WTC11 (cell line): ENCODE measurements at regions not wholly inside any gene's neighbourhood (a gene's known extent, or its start where the extent isn't known, plus 50 kb on each side); places are given as distances from the start of the nearest gene placed in this dataset.

Experiments used
- ATAC-seq: fragments of 200-7000 bp; cut with Tn5 transposase; 2 replicates; pipeline ENCODE4 v1.10.0; 2021; ENCODE audit warnings: mild to moderate bottlenecking, moderate library complexity
- CTCF ChIA-PET: fragments of 300-600 bp; sonication (Branson Sonifier 250); formaldehyde crosslinking; loops from one replicate; lab custom pipeline; 2021; ENCODE audit warnings: antibody characterized with exemption; lab: Charles Lee
- POLR2A ChIA-PET: fragments of 350-600 bp; sonication (Branson Sonifier 250); formaldehyde crosslinking; loops from one replicate; lab custom pipeline; 2021; ENCODE audit warnings: antibody characterized with exemption; lab: Charles Lee
- DNase-seq: peaks from one replicate; pipeline ENCODE4 v3.0.0; 2021; ENCODE audit warnings: low spot score
- H3K27ac Mint-ChIP-seq: 2 replicates; pipeline ENCODE4 v1.8.0; 2021; ENCODE audit warnings: mixed read lengths
- H3K27me3 Mint-ChIP-seq: 2 replicates; pipeline ENCODE4 v1.8.0; 2021; ENCODE audit warnings: low read depth, mild to moderate bottlenecking, moderate library complexity, mixed read lengths
- H3K36me3 Mint-ChIP-seq: 2 replicates; pipeline ENCODE4 v1.8.0; 2021; ENCODE audit warnings: mixed read lengths
- H3K4me1 Mint-ChIP-seq: 2 replicates; pipeline ENCODE4 v1.8.0; 2022; ENCODE audit warnings: mixed read lengths
- H3K4me3 Mint-ChIP-seq: 2 replicates; pipeline ENCODE4 v1.8.0; 2021; ENCODE audit warnings: mild to moderate bottlenecking, moderate library complexity, mixed read lengths
- H3K9me3 Mint-ChIP-seq: 2 replicates; pipeline ENCODE4 v1.8.0; 2021; ENCODE audit warnings: mixed read lengths
- AR ChIP-seq: fragments of 250-450 bp; sonication (Bioruptor Pico); IDR thresholded peaks from 2 replicates; pipeline ENCODE4 v1.9.0; 2021; ENCODE audit warnings: mild to moderate bottlenecking
- CREB1 ChIP-seq: sonication (generic); formaldehyde crosslinking; IDR thresholded peaks from 2 replicates; pipeline ENCODE4 v1.8.0; 2023; ENCODE audit warnings: mild to moderate bottlenecking, missing genetic modification reagents
- ELF4 ChIP-seq: sonication (generic); formaldehyde crosslinking; IDR thresholded peaks from 2 replicates; pipeline ENCODE4 v1.8.1; 2022; ENCODE audit warnings: low read depth, mild to moderate bottlenecking, moderate library complexity, missing genetic modification reagents
- ERG ChIP-seq: fragments of 250-450 bp; sonication (Bioruptor Pico); IDR thresholded peaks from 2 replicates; pipeline ENCODE4 v1.8.0; 2021; ENCODE audit warnings: mild to moderate bottlenecking
- ESRRA ChIP-seq: sonication (generic); formaldehyde crosslinking; IDR thresholded peaks from 2 replicates; pipeline ENCODE4 v1.8.1; 2022; ENCODE audit warnings: mild to moderate bottlenecking, missing genetic modification reagents, borderline replicate concordance
- FOXP1 ChIP-seq: sonication (generic); formaldehyde crosslinking; IDR thresholded peaks from 2 replicates; pipeline ENCODE4 v1.8.0; 2022; ENCODE audit warnings: missing genetic modification reagents, mild to moderate bottlenecking, moderate library complexity, borderline replicate concordance
- MYBL2 ChIP-seq: sonication (generic); formaldehyde crosslinking; IDR thresholded peaks from 2 replicates; pipeline ENCODE4 v1.8.1; 2023; ENCODE audit warnings: mild to moderate bottlenecking, moderate library complexity, missing genetic modification reagents
- PRRX2 ChIP-seq: fragments of 250-450 bp; sonication (Bioruptor Pico); IDR thresholded peaks from 2 replicates; pipeline ENCODE4 v1.8.0; 2021; ENCODE audit warnings: mild to moderate bottlenecking
- RORB ChIP-seq: fragments of 250-450 bp; sonication (Bioruptor Pico); IDR thresholded peaks from 2 replicates; pipeline ENCODE4 v1.9.0; 2021; ENCODE audit warnings: mild to moderate bottlenecking
- SMAD3 ChIP-seq: sonication (generic); formaldehyde crosslinking; IDR thresholded peaks from 2 replicates; pipeline ENCODE4 v1.8.0; 2022; ENCODE audit warnings: missing genetic modification reagents, mild to moderate bottlenecking, borderline replicate concordance
- SMAD4 ChIP-seq: sonication (generic); formaldehyde crosslinking; IDR thresholded peaks from 2 replicates; pipeline ENCODE4 v1.8.0; 2022; ENCODE audit warnings: mild to moderate bottlenecking, missing genetic modification reagents
- SOX15 ChIP-seq: fragments of 250-450 bp; sonication (Bioruptor Pico); IDR thresholded peaks from 2 replicates; pipeline ENCODE4 v1.9.0; 2021; ENCODE audit warnings: mild to moderate bottlenecking
- SP1 ChIP-seq: sonication (generic); formaldehyde crosslinking; conservative IDR thresholded peaks from 2 replicates; pipeline ENCODE4 v1.8.1; 2022; ENCODE audit warnings: missing genetic modification reagents
- TCF7 ChIP-seq: sonication (generic); formaldehyde crosslinking; IDR thresholded peaks from 2 replicates; pipeline ENCODE4 v1.8.0; 2022; ENCODE audit warnings: mild to moderate bottlenecking, low read depth, missing genetic modification reagents, moderate library complexity
- TEAD4 ChIP-seq: sonication (generic); formaldehyde crosslinking; IDR thresholded peaks from 2 replicates; pipeline ENCODE4 v1.8.0; 2022; ENCODE audit warnings: mild to moderate bottlenecking, missing genetic modification reagents
- ZNF138 ChIP-seq: sonication (generic); formaldehyde crosslinking; conservative IDR thresholded peaks from 2 replicates; pipeline ENCODE4 v1.8.1; 2022; ENCODE audit warnings: mild to moderate bottlenecking, moderate library complexity, missing genetic modification reagents
- ZNF232 ChIP-seq: sonication (generic); formaldehyde crosslinking; IDR thresholded peaks from 2 replicates; pipeline ENCODE4 v1.8.0; 2022; ENCODE audit warnings: mild to moderate bottlenecking, missing genetic modification reagents
- ZNF396 ChIP-seq: fragments of 250-450 bp; sonication (Bioruptor Pico); IDR thresholded peaks from 2 replicates; pipeline ENCODE4 v1.8.0; 2021; ENCODE audit warnings: mild to moderate bottlenecking, moderate library complexity, borderline replicate concordance
- ZNF416 ChIP-seq: fragments of 250-450 bp; sonication (Bioruptor Pico); IDR thresholded peaks from 2 replicates; pipeline ENCODE4 v1.9.0; 2021; ENCODE audit warnings: mild to moderate bottlenecking, inconsistent platforms
- TF ChIP-seq, protein P1 (sequence below): fragments of 250-450 bp; sonication (Bioruptor Pico); conservative IDR thresholded peaks from 2 replicates; pipeline ENCODE4 v1.9.0; 2021; ENCODE audit warnings: mild to moderate bottlenecking
- TF ChIP-seq, protein P2 (sequence below): fragments of 250-450 bp; sonication (Bioruptor Pico); IDR thresholded peaks from 2 replicates; pipeline ENCODE4 v1.9.0; 2021; ENCODE audit warnings: mild to moderate bottlenecking, borderline replicate concordance
- TF ChIP-seq, protein P3 (sequence below): sonication (generic); formaldehyde crosslinking; IDR thresholded peaks from 2 replicates; pipeline ENCODE4 v1.8.0; 2023; ENCODE audit warnings: missing genetic modification reagents, mild to moderate bottlenecking, borderline replicate concordance
- TF ChIP-seq, protein P4 (sequence below): sonication (generic); formaldehyde crosslinking; conservative IDR thresholded peaks from 2 replicates; pipeline ENCODE4 v1.8.1; 2022; ENCODE audit warnings: mild to moderate bottlenecking, missing genetic modification reagents

DNA sequence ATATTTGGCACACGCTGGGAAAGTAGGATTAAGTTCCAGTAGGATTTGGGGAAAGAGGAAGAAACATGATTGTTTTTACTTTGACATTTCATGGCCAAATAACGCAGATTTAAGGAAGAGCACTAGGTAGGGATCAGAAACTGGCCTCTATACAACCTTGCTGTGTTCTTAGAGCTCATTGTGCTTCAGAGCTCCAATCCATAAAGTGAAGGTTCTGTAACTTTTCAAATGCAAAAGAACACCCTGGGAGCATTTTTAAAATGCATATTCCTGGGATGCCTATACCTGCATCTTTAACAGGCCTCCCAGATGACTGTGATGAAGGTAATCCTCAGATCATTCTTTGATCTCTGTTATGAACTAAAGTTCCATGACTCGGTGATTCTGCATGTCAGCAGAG lies 77.1 kb downstream of the YIPF5 start:
- 0 out of 2 replicates have a peak, but pooled peaks cover 3% of the 10 kb centered on the region for H3K36me3 Mint-ChIP-seq
- peaks cover 11% of the 10 kb centered on the region for H3K9me3 Mint-ChIP-seq
- TF ChIP-seq SMAD4 (CRISPR knock-in tag): no peak
- TF ChIP-seq PRRX2: no peak
- no peak for TF ChIP-seq CREB1 (CRISPR knock-in tag)
- no peak for TF ChIP-seq AR (CRISPR knock-in tag)
- TF ChIP-seq ERG: no peak
- TF ChIP-seq RORB (CRISPR knock-in tag): no peak
- TF ChIP-seq FOXP1: no peak
- no peak for TF ChIP-seq SP1 (CRISPR knock-in tag)
- TF ChIP-seq SOX15 (CRISPR knock-in tag): no peak
- TF ChIP-seq MYBL2 (CRISPR knock-in tag): no peak
- no peak for TF ChIP-seq TCF7
- TF ChIP-seq ZNF232 (CRISPR knock-in tag): no peak
- TF ChIP-seq ELF4: no peak
- no peak for TF ChIP-seq SMAD3 (CRISPR knock-in tag)
- H3K4me3 Mint-ChIP-seq: no peak overlapping the region
- ATAC-seq: peak; percentile 83
- peaks cover 75% of the 10 kb centered on the region for H3K27me3 Mint-ChIP-seq
- no peak for DNase-seq
- H3K4me1 Mint-ChIP-seq: peaks cover 21% of the 10 kb centered on the region
- no peak overlapping the region for H3K27ac Mint-ChIP-seq
- POLR2A ChIA-PET: no interaction called here
- CTCF ChIA-PET: interaction anchor here (0.9 kb wide), 1 partner anchor 49 kb away, joined by 4 read pairs; no protein-coding TSS in a partner anchor

DNA sequence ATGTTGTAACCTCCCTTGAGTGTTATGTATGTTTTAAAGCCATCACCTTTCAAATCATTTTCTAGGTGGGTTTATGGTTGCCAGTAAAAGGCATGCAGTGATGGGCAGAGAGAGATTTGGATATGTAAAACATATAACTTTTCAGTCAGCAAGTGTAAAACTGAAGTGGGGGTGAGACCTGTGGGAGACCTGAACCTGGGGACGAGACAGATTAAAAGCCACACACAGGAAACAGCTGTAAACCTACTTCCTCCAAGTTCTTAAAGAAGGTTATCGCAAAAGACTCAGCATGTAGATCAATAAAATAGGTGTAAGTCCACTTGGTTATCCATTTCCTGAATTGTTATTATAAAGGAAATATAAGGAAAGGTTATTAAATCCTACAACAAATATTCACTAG lies 76.6 kb downstream of the YIPF5 start:
- no peak for ATAC-seq
- DNase-seq: no peak
- H3K27me3 Mint-ChIP-seq: peaks cover 78% of the 10 kb centered on the region
- H3K36me3 Mint-ChIP-seq: 0 out of 2 replicates have a peak, but pooled peaks cover 3% of the 10 kb centered on the region
- no peak overlapping the region for H3K27ac Mint-ChIP-seq
- ChIA-PET POLR2A (no interaction called here), CTCF (no interaction called here)
- H3K9me3 Mint-ChIP-seq: peaks cover 11% of the 10 kb centered on the region
- H3K4me3 Mint-ChIP-seq: no peak overlapping the region
- H3K4me1 Mint-ChIP-seq: peaks cover 21% of the 10 kb centered on the region
- no peak for TF ChIP-seq ESRRA (CRISPR knock-in tag)
- TF ChIP-seq, protein P1, sequence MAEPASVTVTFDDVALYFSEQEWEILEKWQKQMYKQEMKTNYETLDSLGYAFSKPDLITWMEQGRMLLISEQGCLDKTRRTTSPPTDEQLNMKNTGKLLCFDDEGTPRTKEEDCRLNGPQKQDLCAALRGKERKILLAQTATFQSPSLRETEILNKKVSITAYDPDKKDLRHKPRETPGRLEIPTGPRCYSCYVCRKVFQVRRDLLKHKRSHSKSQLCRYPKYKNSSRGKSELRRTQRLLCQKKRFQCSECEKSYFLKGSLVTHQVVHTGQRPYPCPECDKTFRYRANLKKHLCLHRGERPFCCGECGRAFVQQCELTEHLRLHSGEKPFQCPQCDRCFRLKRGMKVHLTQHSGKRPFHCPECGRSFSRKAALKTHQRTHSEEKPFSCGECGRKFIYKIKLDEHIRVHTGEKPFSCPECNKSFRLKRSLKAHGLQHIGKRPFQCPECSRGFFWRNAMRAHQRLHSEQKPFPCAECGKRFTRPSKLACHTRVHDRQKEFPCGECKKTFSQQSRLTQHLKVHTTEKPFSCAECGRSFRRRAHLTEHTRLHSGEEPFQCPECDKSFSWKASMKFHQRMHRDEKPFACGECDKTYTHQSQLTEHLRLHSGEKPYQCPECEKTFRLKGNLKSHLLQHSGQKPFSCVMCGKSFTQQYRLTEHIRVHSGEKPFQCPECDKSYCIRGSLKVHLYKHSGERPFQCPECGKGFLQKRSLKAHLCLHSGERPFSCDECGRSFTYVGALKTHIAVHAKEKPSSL (CRISPR knock-in tag): no peak
- TF ChIP-seq, protein P2, sequence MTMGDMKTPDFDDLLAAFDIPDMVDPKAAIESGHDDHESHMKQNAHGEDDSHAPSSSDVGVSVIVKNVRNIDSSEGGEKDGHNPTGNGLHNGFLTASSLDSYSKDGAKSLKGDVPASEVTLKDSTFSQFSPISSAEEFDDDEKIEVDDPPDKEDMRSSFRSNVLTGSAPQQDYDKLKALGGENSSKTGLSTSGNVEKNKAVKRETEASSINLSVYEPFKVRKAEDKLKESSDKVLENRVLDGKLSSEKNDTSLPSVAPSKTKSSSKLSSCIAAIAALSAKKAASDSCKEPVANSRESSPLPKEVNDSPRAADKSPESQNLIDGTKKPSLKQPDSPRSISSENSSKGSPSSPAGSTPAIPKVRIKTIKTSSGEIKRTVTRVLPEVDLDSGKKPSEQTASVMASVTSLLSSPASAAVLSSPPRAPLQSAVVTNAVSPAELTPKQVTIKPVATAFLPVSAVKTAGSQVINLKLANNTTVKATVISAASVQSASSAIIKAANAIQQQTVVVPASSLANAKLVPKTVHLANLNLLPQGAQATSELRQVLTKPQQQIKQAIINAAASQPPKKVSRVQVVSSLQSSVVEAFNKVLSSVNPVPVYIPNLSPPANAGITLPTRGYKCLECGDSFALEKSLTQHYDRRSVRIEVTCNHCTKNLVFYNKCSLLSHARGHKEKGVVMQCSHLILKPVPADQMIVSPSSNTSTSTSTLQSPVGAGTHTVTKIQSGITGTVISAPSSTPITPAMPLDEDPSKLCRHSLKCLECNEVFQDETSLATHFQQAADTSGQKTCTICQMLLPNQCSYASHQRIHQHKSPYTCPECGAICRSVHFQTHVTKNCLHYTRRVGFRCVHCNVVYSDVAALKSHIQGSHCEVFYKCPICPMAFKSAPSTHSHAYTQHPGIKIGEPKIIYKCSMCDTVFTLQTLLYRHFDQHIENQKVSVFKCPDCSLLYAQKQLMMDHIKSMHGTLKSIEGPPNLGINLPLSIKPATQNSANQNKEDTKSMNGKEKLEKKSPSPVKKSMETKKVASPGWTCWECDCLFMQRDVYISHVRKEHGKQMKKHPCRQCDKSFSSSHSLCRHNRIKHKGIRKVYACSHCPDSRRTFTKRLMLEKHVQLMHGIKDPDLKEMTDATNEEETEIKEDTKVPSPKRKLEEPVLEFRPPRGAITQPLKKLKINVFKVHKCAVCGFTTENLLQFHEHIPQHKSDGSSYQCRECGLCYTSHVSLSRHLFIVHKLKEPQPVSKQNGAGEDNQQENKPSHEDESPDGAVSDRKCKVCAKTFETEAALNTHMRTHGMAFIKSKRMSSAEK (CRISPR knock-in tag): no peak
- TF ChIP-seq ZNF416: no peak
- TF ChIP-seq, protein P3, sequence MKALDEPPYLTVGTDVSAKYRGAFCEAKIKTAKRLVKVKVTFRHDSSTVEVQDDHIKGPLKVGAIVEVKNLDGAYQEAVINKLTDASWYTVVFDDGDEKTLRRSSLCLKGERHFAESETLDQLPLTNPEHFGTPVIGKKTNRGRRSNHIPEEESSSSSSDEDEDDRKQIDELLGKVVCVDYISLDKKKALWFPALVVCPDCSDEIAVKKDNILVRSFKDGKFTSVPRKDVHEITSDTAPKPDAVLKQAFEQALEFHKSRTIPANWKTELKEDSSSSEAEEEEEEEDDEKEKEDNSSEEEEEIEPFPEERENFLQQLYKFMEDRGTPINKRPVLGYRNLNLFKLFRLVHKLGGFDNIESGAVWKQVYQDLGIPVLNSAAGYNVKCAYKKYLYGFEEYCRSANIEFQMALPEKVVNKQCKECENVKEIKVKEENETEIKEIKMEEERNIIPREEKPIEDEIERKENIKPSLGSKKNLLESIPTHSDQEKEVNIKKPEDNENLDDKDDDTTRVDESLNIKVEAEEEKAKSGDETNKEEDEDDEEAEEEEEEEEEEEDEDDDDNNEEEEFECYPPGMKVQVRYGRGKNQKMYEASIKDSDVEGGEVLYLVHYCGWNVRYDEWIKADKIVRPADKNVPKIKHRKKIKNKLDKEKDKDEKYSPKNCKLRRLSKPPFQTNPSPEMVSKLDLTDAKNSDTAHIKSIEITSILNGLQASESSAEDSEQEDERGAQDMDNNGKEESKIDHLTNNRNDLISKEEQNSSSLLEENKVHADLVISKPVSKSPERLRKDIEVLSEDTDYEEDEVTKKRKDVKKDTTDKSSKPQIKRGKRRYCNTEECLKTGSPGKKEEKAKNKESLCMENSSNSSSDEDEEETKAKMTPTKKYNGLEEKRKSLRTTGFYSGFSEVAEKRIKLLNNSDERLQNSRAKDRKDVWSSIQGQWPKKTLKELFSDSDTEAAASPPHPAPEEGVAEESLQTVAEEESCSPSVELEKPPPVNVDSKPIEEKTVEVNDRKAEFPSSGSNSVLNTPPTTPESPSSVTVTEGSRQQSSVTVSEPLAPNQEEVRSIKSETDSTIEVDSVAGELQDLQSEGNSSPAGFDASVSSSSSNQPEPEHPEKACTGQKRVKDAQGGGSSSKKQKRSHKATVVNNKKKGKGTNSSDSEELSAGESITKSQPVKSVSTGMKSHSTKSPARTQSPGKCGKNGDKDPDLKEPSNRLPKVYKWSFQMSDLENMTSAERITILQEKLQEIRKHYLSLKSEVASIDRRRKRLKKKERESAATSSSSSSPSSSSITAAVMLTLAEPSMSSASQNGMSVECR (CRISPR knock-in tag): no peak
- no peak for TF ChIP-seq ZNF396
- no peak for TF ChIP-seq TEAD4 (CRISPR knock-in tag)
- TF ChIP-seq ZNF138 (CRISPR knock-in tag): no peak
- TF ChIP-seq, protein P4, sequence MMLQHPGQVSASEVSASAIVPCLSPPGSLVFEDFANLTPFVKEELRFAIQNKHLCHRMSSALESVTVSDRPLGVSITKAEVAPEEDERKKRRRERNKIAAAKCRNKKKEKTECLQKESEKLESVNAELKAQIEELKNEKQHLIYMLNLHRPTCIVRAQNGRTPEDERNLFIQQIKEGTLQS (CRISPR knock-in tag): no peak
- TF ChIP-seq MYBL2 (CRISPR knock-in tag): no peak
